Prostate gland (tissue), 2 donors: ENCODE measurements at regions not wholly inside any gene's neighbourhood (a gene's known extent, or its start where the extent isn't known, plus 50 kb on each side); places are given as distances from the start of the nearest gene placed in this dataset.

Source experiments
- DNase-seq: peaks from one replicate; pipeline ENCODE4 v3.0.0-alpha.2; 2019; ENCODE audit warnings: low spot score
- H3K27ac ChIP-seq, 2 donors: fragments of 200-600 bp; sonication (generic); 2 replicates each; pipeline ENCODE4 v1.5.1; 2017 to 2019
- H3K27me3 ChIP-seq: fragments of 200-600 bp; sonication (generic); replicated peaks from 2 replicates; pipeline ENCODE4 v1.5.1; 2019; ENCODE audit not compliant: insufficient read depth
- H3K36me3 ChIP-seq, 2 donors: fragments of 200-600 bp; sonication (generic); 1 replicate in 1 of 2; 2 replicates in 1 of 2; pipeline versions ENCODE4 v1.5.1 to v1.8.1; 2017 to 2019
- H3K4me1 ChIP-seq: fragments of 200-600 bp; sonication (generic); replicated peaks from 2 replicates; pipeline ENCODE4 v1.5.1; 2019
- H3K4me3 ChIP-seq, 2 donors: fragments of 200-600 bp; sonication (generic); 2 replicates each; pipeline ENCODE4 v1.5.1; 2017 to 2019
- H3K9me3 ChIP-seq: fragments of 200-600 bp; sonication (generic); 2 replicates; pipeline ENCODE4 v1.5.1; 2017
- CTCF ChIP-seq, 4 experiments: fragments of 200-600 bp in 2 of 4; fragments of 450-650 bp in 2 of 4; sonication (generic) in 2 of 4; IDR thresholded peaks; 1 replicate in 3 of 4; 2 replicates in 1 of 4; pipeline ENCODE4 v1.5.1; 2016 to 2019; ENCODE audit warnings: antibody characterized with exemption in 4 of 4, mild to moderate bottlenecking in 2 of 4, moderate library complexity in 2 of 4
- POLR2A ChIP-seq: fragments of 450-650 bp; IDR thresholded peaks from one replicate; pipeline ENCODE4 v1.6.1; 2016; ENCODE audit warnings: antibody characterized with exemption, mild to moderate bottlenecking
- POLR2AphosphoS5 ChIP-seq: sonication (generic); formaldehyde crosslinking; IDR thresholded peaks from one replicate; pipeline ENCODE4 v1.6.1; 2017; ENCODE audit warnings: antibody characterized with exemption
- WGBS: methylation state at CpG from one replicate; pipeline ENCODE4 v1.1.5; 2018; 5-methylcytosine and 5-hydroxymethylcytosine counted together
- intact Hi-C: fragments of 100-400 bp; cut with DNase I; formaldehyde crosslinking; loops from one replicate; pipeline ENCODE4 v1.14.2; 2022

GRCh38 chr15:92829875-92830274, 70.2 kb upstream of the CHD2 start:
- no peaks in the 10 kb centered on the region for H3K9me3 ChIP-seq
- no peak overlapping the region for H3K4me3 ChIP-seq
- peak overlapping the region; percentile 89 to 91 for H3K27ac ChIP-seq
- H3K4me1 ChIP-seq: peaks cover 19% of the 10 kb centered on the region
- DNase-seq: no peak
- WGBS: 63% methylated on average over 3 of the region's 3 CpGs
- intact Hi-C loops: no loop called here
- no peaks in the 10 kb centered on the region for H3K36me3 ChIP-seq
- no peaks in the 10 kb centered on the region for H3K27me3 ChIP-seq
- TF ChIP-seq POLR2AphosphoS5 (no peak), CTCF (IDR thresholded peaks at IDR 0.05) (no peak), POLR2A (no peak)

- no peaks in the 10 kb centered on the region for H3K9me3 ChIP-seq
- peak overlapping the region; percentile 89 to 91 for H3K27ac ChIP-seq
- TF ChIP-seq CTCF (IDR thresholded peaks at IDR 0.05) (no peak), POLR2AphosphoS5 (no peak), POLR2A (no peak)
- DNase-seq: no peak
- H3K36me3 ChIP-seq: no peaks in the 10 kb centered on the region
- intact Hi-C loops: no loop called here
- H3K4me3 ChIP-seq: peak overlapping the region; percentile 16 to 33
- peaks cover 19% of the 10 kb centered on the region for H3K4me1 ChIP-seq
- WGBS: 6% methylated on average over 3 of the region's 3 CpGs
- H3K27me3 ChIP-seq: no peaks in the 10 kb centered on the region
These were observed 68.8 kb upstream of the CHD2 start for GRCh38 chr15:92831336-92831654.

- peak; percentile 95 for DNase-seq
- H3K27me3 ChIP-seq: no peaks in the 10 kb centered on the region
- intact Hi-C loops: loop anchor here (2.0 kb wide), 2 partner anchors 23 to 51 kb away; no protein-coding TSS in a partner anchor
- no peaks in the 10 kb centered on the region for H3K36me3 ChIP-seq
- H3K4me1 ChIP-seq: peaks cover 19% of the 10 kb centered on the region
- H3K27ac ChIP-seq: peak overlapping the region; percentile 89 to 91
- H3K4me3 ChIP-seq: peak overlapping the region; percentile 16 to 33
- no peaks in the 10 kb centered on the region for H3K9me3 ChIP-seq
- TF ChIP-seq CTCF (IDR thresholded peaks at IDR 0.05) (peak in 2 of 4 experiments; percentile 1 to 5), POLR2A (peak; percentile 79), POLR2AphosphoS5 (peak; percentile 97)
- WGBS: under 1% methylated on average over 10 of the region's 10 CpGs
These were observed 68.3 kb upstream of the CHD2 start for GRCh38 chr15:92831655-92832328.

GRCh38 chr15:92833106-92833433, 67.1 kb upstream of the CHD2 start:
- Histone ChIP-seq H3K27me3 (no peaks in the 10 kb centered on the region), H3K4me1 (peaks cover 19% of the 10 kb centered on the region), H3K4me3 (no peak overlapping the region), H3K36me3 (no peaks in the 10 kb centered on the region), H3K9me3 (no peaks in the 10 kb centered on the region), H3K27ac (peak overlapping the region; percentile 89 to 91)
- TF ChIP-seq CTCF (IDR thresholded peaks at IDR 0.05) (no peak), POLR2AphosphoS5 (peak; percentile 17)
- 64% methylated on average over 4 of the region's 4 CpGs for WGBS
- intact Hi-C loops: loop anchor here (2.0 kb wide), 2 partner anchors 24 to 50 kb away; no protein-coding TSS in a partner anchor
- DNase-seq: no peak
